NCI-H774 (cell line): ENCODE measurements at regions not wholly inside any gene's neighbourhood (a gene's known extent, or its start where the extent isn't known, plus 50 kb on each side); places are given as distances from the start of the nearest gene placed in this dataset.
"Not testable (repeated sequence)": the region's sequence is repeated elsewhere in the genome, so short reads cannot be mapped to it uniquely, and the experiment has no call there.

Experiments used
- DNase-seq: peaks from one replicate; lab custom pipeline; 2025; lab: John Stamatoyannopoulos, UW

DNA sequence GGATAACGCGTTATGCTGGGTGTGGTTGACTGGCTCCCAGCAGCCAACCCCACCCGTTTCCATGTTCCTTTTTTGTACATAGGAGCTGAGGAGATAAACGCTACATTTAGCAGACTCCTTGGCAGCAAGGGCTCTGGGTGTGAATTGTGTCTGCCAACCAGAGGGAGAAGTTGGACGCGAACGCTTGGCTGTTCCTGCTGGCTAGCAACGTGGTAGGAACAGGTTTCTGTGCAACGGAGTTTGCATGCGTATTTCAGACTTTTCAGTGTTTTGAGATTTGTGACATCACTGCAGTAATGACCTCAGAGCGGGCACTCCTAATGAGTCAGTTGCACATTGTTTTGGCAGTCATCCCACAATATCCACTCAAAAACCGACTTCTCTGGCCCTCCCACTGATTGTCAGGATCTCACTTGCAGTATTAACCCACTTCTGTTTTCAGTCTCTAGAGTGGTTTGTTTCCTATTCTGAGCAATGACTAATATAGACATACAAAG, 98.7 kb upstream of the RGS1 start:
- DNase-seq: no peak

DNA sequence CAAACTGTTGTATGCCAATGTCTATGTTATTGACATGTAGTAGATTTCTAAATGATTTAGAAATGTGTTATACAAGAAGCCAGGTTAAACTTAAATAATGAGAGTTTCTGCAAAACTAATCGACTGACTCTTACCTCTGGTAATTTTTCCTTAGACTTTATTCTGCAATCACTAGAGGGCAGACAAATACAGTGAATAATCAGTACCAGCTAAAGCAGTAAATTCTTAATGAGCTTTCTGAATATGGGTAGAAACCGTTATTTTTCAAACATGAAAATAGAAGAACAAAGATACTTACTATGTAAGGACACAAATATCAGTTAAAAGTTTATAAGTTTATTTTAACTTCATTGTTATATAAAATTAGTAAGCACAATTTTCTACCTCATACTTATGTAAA, 97.9 kb upstream of the RGS1 start:
- DNase-seq: peak; percentile 32

DNA sequence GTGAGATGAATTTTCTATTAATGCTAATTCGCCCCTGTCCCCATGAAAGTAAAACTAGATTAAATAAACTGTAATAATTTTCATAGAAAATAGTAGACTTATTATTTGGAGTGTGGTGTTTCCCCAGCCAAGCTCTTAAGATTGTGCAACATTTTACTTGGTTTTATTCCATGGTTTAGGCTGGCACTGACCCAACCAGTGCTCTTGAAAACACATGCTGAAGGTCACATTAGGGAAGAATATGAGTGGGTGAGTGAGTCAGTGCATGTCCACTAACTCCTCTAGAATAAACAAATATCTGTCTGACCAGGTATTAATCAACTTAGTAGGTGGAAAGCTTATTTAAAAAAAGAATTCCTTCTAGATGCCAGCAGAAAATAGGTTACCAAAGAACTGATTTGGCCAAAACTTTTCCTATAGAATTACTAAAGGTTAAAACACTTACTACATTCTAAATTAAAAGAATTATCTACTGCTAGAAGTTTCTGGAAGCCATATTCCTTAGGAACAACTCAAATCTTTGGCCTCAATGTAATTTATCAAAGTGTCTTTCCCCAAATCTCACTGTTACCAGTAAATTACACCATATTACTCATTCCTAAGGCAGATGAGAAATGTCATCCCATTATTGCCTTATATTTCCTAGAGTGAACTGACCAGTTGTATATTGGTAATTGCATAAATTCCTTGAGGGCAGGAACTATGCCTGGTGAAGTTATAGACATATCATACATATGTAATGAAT, 89.7 kb upstream of the RGS1 start:
- DNase-seq: peak; percentile 22

DNA sequence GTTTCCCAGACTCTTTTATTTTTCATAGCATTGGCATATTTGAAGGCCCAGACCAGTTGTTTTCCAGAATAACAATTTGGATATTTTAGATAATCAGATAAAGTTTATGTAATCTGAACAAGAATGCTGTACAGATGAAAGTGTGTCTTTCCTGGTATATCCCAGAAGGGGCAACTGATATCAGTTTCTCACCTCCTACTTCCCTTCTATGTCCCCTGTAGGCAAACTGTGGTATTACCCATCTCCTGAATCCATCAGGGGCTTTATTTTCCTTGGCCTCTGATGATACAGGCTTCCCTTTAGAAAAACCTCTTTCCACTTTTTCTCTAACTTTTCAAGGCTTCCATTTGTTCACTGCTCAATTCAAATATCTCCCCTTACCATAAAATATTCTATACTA, 87.5 kb upstream of the RGS1 start:
- DNase-seq: no peak

DNA sequence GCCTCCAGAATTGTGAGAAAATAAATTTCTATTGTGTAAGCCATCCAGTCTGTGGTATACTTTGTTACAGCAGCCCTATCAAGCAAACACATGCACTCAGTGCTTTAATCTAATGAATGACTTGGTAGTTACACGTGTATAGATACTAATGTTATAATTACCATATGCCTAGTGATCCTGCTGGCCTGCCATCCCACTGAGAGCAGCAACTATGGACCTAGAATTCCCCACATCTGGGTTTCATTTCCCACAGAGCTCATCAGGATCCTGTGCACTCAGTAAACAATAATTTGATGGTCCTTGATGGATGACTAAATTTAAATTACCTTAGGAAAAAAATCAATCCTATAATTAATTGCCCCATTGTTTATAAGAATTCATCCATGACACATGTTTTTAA, 86.5 kb upstream of the RGS1 start:
- no peak for DNase-seq

DNA sequence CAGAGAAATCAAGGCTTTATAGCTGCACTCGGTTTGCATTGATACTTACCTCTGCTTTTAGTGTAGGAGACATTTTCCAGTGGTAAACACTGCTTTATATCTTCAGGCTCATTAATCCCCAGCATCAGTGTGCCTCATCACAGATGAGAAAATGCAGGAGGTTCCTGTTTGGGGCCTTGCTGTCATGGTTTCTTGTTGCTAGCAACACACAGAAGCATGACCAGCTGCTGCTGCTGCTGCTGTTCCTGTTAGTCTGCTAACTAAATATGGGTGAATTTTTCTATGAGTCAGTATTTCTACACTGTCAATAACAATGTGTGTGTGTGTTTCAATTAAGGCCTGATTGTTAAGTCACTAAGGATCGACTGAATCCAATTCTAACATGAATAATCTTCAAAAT, 85.8 kb upstream of the RGS1 start:
- peak; percentile 79 for DNase-seq

DNA sequence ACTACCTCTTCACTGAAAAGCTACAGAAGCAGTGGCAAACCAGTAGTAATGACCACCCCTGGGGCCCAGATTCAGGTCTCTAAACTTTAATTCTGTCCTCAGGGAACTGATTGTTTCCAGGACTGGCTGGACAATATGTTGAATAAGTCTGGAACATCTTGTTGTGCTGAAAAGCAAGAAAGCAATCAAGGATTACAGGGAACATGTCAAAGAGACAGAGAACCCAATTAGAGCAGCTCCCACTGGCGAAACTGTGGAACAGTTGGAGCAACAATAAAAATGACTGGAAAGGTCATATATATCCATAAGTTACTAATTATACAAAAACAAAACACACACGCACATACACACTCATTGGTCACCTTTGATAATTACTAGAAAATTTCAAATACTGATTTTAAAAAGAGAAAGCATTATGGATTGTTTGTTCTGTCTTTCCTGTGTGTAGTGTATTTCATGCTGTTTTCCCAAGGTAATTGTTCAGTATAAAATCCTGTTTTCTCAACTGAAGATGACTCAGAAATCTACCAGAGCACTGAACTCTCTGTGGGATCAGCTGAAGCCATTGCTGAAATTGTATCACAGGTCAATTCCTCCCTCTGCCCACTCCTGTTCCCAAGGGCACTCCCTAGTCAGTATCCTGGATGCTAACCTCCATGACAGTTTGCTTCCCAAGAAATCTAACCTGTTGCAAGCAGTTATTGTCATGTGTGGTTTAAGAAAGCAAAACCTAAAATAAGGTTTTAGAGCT, 83.6 kb upstream of the RGS1 start:
- DNase-seq: no peak

DNA sequence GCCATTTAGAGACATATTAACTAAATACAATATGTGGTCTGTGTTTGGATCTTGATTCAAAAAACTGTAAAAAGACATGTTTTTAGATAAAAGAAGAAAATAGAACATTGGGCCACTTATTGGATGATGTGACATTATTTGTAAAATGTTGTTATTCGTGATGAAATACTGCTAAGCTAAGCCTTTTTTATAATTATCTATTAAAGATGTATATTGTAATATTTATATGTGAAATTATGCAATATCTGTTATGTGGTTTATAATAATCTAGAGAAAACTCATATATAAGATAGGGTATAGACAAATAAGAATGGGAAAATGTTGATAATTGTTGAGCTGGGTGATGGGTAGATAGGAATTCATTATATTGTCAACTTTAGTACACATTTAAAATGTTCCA, 82.0 kb upstream of the RGS1 start:
- DNase-seq: no peak

DNA sequence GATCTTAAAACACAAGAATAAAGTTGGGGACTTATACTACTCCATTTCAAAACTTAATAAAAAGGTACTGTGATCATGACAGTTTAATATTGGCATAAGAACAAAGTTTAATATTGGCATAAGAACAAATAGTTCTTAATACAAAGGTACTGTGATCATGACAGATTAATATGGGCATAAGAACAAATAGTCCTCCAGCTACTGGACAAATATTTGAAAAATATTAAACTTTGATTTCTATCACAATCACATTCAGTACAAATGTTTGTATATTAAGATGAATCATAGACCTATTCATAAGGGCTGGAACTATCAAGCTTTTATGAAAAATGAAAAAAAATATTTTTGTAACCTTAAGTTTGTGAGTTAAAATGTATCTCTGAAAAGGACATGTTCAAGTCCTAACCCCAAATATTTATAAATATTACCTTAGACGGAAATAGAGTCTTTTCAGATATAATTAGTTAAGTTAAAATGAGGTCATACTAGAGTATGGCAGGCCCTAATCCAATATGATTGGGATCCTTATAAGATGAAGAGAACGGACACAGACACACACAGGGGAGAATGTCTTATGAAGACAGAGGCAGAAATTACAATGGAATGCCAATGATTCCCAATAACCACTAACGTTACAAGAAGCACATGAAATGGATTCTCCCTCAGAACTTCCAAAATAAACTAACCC, 79.1 kb upstream of the RGS1 start:
- no peak for DNase-seq

DNA sequence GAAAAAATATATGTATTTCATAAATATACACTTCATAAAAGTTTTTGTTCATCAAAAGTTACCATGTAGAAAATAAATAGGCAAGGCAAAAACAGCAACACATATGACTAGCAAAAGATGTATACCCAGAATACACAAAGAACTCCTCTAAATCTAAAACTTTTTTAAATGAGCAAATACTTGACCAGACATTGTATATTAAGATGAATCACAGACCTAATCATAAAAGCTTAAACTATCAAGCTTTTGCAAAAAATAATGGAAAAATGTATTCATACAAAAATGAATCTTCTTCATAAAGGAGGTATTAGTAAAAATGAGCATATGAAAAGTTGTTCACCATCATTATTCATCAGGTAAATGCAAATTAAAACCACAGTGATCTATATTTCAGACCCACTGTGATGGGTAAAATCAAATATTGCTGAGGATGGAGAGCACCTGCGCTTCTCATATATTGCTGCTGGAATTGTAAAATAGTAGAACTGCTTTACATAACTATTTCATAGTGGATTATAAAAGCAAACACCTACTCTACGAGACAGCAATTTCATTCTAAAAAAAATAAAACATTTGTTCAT, 78.3 kb upstream of the RGS1 start:
- DNase-seq: no peak

DNA sequence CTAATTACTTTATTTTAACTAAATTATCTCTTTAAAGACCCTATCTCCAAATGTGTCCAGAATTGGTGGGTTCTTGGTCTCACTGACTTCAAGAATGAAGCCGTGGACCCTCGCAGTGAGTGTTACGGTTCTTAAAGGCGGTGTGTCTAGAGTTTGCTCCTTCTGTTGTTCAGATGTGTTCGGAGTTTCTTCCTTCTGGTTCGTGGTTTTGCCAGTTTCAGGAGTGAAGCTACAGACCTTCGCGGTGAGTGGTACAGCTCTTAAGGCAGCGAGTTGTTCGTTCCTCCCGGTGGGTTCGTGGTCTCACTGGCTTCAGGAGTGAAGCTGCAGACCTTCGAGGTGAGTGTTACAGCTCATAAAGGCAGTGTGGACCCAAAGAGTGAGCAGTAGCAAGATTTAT, 77.5 kb upstream of the RGS1 start:
- not testable (repeated sequence) for DNase-seq

DNA sequence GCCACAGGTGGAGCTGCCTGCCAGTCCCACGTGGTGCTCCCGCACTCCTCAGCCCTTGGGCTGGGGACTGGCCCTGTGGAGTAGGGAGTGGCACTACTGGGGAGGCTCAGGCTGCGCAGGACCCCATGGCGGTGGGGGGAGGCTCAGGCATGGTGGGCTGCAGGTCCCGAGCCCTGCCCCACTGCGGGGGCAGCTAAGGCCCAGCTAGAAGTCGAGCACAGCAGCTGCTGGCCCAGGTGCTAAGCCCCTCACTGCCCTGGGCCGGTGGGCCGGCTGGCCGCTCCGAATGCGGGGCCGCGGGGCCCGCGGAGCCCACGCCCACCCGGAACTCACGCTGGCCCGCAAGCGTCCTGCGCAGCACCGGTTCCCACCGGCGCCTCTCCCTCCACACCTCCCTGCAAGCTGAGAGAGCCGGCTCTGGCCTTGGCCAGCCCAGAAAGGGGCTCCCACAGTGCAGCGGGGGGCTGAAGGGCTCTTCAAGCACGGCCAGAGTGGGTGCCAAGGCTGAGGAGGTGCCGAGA, 76.5 kb upstream of the RGS1 start:
- not testable (repeated sequence) for DNase-seq

DNA sequence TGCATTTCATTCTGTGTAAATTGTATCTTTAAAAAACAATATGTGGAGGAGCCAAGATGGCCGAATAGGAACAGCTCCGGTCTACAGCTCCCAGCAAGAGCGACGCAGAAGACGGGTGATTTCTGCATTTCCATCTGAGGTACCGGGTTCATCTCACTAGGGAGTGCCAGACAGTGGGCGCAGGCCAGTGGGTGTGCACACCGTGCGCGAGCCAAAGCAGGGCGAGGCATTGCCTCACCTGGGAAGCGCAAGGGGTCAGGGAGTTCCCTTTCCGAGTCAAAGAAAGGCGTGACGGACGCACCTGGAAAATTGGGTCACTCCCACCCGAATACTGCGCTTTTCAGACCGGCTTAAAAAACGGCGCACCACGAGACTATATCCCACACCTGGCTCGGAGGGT, 75.0 kb upstream of the RGS1 start:
- not testable (repeated sequence) for DNase-seq

DNA sequence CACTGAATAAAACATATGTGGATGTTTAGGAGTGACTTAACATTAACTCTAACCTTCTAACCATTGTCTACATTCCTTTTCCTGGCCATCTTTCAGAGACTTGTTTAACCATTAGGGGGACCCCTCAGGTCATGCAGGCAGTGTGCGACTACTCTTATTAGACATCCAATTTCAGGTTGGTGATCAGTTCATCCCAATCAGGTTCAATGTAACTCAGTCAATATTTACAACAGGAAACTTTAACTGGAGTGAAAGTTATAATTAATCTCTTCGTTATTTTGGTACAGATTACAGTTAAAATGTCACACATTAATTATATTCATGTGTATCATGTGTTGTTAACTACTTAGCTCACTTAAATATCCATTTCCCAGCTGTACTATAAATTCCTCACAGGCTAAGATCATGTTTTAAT, 68.8 kb upstream of the RGS1 start:
- DNase-seq: no peak

DNA sequence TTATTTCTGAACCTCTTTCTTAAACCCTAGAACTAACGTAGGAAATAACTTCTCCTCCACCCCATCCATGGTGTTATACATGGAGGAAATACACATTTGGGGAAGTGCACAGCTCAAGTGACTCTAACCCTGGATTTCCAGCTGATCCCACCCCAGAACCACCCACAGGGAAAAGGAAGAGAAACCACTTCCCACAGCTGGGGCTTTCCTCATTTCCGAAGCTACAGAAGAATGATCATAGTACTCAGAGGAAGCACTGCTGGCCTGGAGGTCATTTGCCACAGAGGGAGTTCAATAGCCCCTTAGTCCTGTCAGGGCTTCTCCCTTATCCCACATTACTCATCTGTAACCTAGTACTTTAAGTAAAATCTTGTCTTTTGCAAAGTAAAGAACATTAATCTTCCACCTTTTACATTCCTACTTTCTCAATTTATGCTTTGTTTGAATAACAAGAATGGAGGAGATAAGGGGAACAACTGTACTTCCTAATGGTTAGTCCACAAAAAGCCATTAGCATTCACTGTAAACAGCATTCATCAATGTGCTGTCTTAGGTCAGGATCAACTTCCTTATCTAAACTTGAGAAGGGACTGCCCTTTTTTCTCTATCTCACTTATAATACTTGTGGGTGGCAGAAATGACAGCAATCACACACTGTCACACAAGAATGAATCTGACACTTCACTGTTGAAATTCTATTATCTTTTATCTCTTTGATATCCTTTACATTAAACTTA, 63.0 kb upstream of the RGS1 start:
- no peak for DNase-seq

DNA sequence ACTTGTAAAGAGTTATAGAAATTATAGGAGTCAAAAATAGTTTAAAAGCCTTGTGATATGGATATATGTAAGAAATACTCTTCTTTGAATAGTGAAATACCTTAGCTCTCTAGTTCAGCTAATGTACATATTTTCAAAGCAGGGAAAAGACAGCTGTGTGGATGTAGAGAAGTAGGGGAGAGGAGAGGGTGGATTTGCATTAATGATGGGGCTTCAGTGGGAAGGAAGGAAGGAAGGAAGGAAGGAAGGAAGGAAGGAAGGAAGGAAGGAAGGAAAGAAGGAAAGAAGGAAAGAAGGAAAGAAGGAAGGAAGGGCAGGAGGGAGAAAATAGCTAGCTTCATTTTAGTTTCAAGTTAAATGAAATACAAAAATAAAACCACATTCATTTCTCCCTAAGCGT, 62.4 kb upstream of the RGS1 start:
- DNase-seq: no peak

DNA sequence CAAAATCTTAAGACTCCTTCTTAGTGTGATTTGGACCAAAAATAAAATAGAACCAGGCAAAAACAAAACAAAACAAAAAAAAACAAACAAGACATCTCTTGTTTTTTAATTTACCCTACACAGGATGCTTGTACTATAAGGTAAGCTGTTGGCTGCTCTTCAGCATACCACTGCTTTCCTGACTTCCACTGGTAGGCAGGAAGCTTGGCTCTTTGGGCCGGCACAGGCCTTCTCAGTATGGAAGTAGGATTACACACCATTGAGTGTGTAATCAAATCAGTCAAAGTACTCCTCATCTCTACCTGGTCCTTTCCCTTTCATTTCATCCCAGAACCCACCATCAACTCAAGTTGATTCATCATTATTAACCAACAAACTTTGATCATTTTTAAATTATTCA, 61.9 kb upstream of the RGS1 start:
- DNase-seq: no peak

DNA sequence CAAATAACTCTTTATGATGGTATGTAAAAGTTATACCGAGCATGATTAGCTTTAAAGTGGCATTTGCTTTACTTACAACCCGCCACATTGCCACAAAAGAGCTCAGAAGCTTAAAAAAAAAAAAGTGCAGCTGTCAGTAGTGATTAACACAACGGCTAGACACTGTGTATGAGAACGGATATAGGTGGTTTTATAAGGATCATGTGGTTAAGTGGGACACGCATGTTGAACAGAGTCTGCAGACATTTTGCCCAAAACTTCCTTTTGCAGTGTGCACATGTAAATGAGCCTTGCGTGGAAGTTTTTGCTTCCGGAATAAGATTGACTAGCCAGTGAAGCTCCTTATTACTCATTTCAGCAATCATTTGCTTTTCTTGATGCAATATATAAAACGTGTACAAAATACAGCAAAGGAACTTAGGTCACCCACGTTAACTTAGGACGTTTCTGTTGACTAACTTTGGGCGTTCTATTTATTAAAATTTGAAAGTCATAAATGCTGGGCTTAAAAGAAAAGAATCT, 58.7 kb upstream of the RGS1 start:
- DNase-seq: no peak

DNA sequence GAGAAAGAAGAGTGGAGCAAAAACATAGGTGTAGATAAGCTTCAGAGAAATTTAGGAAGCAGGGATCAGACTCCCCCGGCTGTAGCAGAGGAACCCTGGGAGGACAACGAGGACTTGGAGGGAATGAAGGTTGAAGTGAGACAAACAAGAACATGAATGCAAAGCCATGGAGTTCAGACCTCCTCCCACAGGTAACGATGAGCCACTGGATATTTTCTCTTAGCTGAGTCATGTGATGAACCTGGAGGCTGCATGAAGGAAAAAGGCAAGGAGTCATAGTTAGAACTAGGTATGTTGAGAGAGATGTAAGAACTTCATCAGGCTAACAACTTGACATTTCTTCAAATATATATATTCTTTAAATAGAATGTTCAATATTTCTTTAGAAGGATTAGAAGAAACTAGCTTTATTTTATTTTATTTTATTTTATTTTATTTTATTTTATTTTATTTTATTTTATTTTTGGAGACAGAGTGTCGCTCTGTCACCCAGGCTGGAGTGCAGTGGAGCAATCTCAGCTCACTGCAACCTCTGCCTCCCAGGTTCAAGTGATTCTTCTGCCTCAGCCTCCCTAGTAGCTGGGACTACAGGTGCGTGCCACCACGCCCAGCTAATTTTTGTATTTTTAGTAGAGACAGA, 57.7 kb upstream of the RGS1 start:
- not testable (repeated sequence) for DNase-seq

DNA sequence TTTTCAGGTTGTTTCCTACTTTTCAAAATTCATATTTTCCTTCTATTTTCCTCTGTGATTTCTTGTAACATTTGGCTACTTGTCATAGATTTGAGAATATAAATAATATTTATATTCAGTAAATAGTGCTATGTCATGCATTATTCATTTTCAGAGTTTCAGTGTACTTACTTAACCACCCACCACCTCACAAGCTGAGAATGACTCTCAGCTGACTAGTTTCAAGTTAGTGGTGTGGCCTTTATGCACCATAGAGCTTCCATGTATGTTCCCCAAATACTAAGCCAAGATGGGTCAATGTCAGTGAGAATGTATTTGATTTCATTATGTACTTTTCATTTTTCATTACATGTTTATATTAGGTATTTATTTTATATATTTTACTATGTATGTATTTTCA, 56.9 kb upstream of the RGS1 start:
- no peak for DNase-seq

DNA sequence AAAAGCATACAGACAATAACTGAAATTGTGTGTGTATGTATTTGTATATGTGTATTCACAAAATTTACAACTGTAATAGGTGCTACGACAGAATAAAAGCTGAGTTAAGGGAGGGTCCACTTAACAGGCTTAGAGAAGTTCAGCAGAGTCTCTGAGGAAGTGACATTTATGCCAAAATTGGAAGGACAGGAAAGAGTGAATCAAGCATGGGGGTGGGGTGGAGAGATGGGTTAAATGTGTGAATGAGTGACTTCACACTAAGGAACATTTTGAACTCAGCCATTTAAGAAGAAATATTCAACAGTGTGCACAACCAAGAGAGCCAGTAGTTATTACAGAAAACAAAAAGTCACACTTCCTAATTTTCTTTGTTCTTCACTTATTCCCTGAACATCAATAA, 53.8 kb upstream of the RGS1 start:
- DNase-seq: no peak
